Liver (tissue), 8 donors: ENCODE measurements at regions not wholly inside any gene's neighbourhood (a gene's known extent, or its start where the extent isn't known, plus 50 kb on each side); places are given as distances from the start of the nearest gene placed in this dataset.

ENCODE experiments used
- DNase-seq: peaks from one replicate; pipeline ENCODE4 v3.0.0-alpha.2; 2017; ENCODE audit warnings: low spot score
- H3K27ac ChIP-seq, 2 donors: one replicate each; pipeline ENCODE4 v1.7.0; 2013; ENCODE audit warnings: inconsistent platforms in 2 of 2, low read length in 2 of 2, control low read depth in 1 of 2, low read depth in 1 of 2, mild to moderate bottlenecking in 1 of 2
- H3K27me3 ChIP-seq, 4 donors: one replicate each; pipeline versions ENCODE4 v1.6.1 to v1.7.0; 2013; ENCODE audit warnings: low read length in 3 of 4, inconsistent platforms in 1 of 4, mild to moderate bottlenecking in 1 of 4, moderate library complexity in 1 of 4; ENCODE audit not compliant: control insufficient read depth in 4 of 4, insufficient read depth in 4 of 4
- H3K36me3 ChIP-seq, 4 donors: one replicate each; pipeline versions ENCODE4 v1.6.1 to v1.7.0; 2013; ENCODE audit warnings: low read length in 3 of 4, mild to moderate bottlenecking in 3 of 4, low read depth in 1 of 4, moderate library complexity in 1 of 4; ENCODE audit not compliant: control insufficient read depth in 4 of 4, insufficient read depth in 3 of 4
- H3K4me1 ChIP-seq, 4 donors: one replicate each; pipeline versions ENCODE4 v1.6.1 to v1.7.0; 2013; ENCODE audit warnings: low read length in 3 of 4, mild to moderate bottlenecking in 3 of 4, moderate library complexity in 1 of 4; ENCODE audit not compliant: control insufficient read depth in 4 of 4, insufficient read depth in 4 of 4
- H3K4me3 ChIP-seq, 3 donors: one replicate each; pipeline versions ENCODE4 v1.6.1 to v1.7.0; 2013; ENCODE audit warnings: low read length in 3 of 3, control low read depth in 1 of 3, low read depth in 1 of 3, mild to moderate bottlenecking in 1 of 3
- H3K9ac ChIP-seq, 2 donors: one replicate each; pipeline ENCODE4 v1.7.0; 2013; ENCODE audit warnings: low read length in 2 of 2, mild to moderate bottlenecking in 2 of 2, moderate library complexity in 2 of 2, control low read depth in 1 of 2, low read depth in 1 of 2
- H3K9me3 ChIP-seq, 4 donors: one replicate each; pipeline versions ENCODE4 v1.6.1 to v1.7.0; 2013; ENCODE audit warnings: low read length in 3 of 4; ENCODE audit not compliant: control insufficient read depth in 4 of 4
- ATF3 ChIP-seq: IDR thresholded peaks from 2 replicates; pipeline ENCODE4 v1.6.1; 2016; ENCODE audit warnings: antibody characterized with exemption
- CTCF ChIP-seq: fragments of 150-350 bp; IDR thresholded peaks from 2 replicates; pipeline ENCODE4 v1.5.1; 2017; ENCODE audit warnings: improper control_type of control experiment, low read depth, low read length; ENCODE audit not compliant: missing input control
- EGR1 ChIP-seq, 2 donors: IDR thresholded peaks; 2 replicates each; pipeline ENCODE4 v1.6.1; 2016 to 2018; ENCODE audit warnings: antibody characterized with exemption in 2 of 2, low read depth in 2 of 2
- GABPA ChIP-seq, 2 donors: IDR thresholded peaks in 1 of 2; conservative IDR thresholded peaks in 1 of 2; 2 replicates each; pipeline ENCODE4 v1.6.1; 2016; ENCODE audit warnings: antibody characterized with exemption in 2 of 2, mild to moderate bottlenecking in 1 of 2, moderate library complexity in 1 of 2
- HNF4A ChIP-seq, 2 donors: conservative IDR thresholded peaks; 2 replicates each; pipeline ENCODE4 v1.6.1; 2016; ENCODE audit warnings: antibody characterized with exemption in 2 of 2, mild to moderate bottlenecking in 2 of 2
- JUND ChIP-seq, 2 donors: IDR thresholded peaks; 2 replicates each; pipeline ENCODE4 v1.6.1; 2016; ENCODE audit warnings: antibody characterized with exemption in 2 of 2
- MAX ChIP-seq: IDR thresholded peaks from 2 replicates; pipeline ENCODE4 v1.6.1; 2016; ENCODE audit warnings: antibody characterized with exemption
- NR2F2 ChIP-seq: IDR thresholded peaks from 2 replicates; pipeline ENCODE4 v1.6.1; 2016; ENCODE audit warnings: antibody characterized with exemption
- RAD21 ChIP-seq, 2 donors: IDR thresholded peaks; 2 replicates each; pipeline ENCODE4 v1.6.1; 2016; ENCODE audit warnings: antibody characterized with exemption in 2 of 2, mild to moderate bottlenecking in 2 of 2
- REST ChIP-seq: IDR thresholded peaks from 2 replicates; pipeline ENCODE4 v1.6.1; 2016; ENCODE audit warnings: antibody characterized with exemption, mild to moderate bottlenecking
- SP1 ChIP-seq: IDR thresholded peaks from 2 replicates; pipeline ENCODE4 v1.6.1; 2018; ENCODE audit warnings: antibody characterized with exemption, mild to moderate bottlenecking
- ZBTB33 ChIP-seq: IDR thresholded peaks from 2 replicates; pipeline ENCODE4 v1.6.1; 2016; ENCODE audit warnings: antibody characterized with exemption
- WGBS: extraction: QIAGEN DNeasy Blood & Tissue Kit; methylation state at CpG from one replicate; pipeline ENCODE4 v1.1.7; 2013; 5-methylcytosine and 5-hydroxymethylcytosine counted together
- donor health status: healthy.
- donor health status: healthy.
- donor health status: healthy.
- donor health status: healthy.
- donor health status: healthy.

GRCh38 chr5:45774528-45774927, 78.3 kb upstream of the HCN1 start:
- Histone ChIP-seq H3K9ac (no peak overlapping the region), H3K27me3 (no peaks in the 10 kb centered on the region), H3K36me3 (no peaks in the 10 kb centered on the region), H3K9me3 (no peaks in the 10 kb centered on the region), H3K27ac (no peak overlapping the region), H3K4me3 (no peak overlapping the region), H3K4me1 (no peaks in the 10 kb centered on the region)
- TF ChIP-seq HNF4A (conservative IDR thresholded peaks at IDR 0.05) (no peak), CTCF (peak; percentile 21), RAD21 (IDR thresholded peaks at IDR 0.05) (peak; percentile 27 to 29), MAX (no peak), SP1 (no peak)
- WGBS = 33% methylated on average over 1 of the region's 1 CpG
- DNase-seq = no peak

- 70% methylated on average over 3 of the region's 3 CpGs for WGBS
- TF ChIP-seq EGR1 (IDR thresholded peaks at IDR 0.05; ENCODE audit: low read depth in 2 of 2) (no peak), REST (no peak), ATF3 (no peak), JUND (IDR thresholded peaks at IDR 0.05) (no peak), NR2F2 (no peak), GABPA (IDR thresholded peaks at IDR 0.05 in 1 of 2, conservative IDR thresholded peaks at IDR 0.05 in 1 of 2) (no peak), SP1 (no peak), ZBTB33 (no peak)
- Histone ChIP-seq H3K4me1 (no peaks in the 10 kb centered on the region), H3K27ac (no peak overlapping the region), H3K4me3 (no peak overlapping the region), H3K9ac (no peak overlapping the region), H3K27me3 (no peaks in the 10 kb centered on the region), H3K36me3 (no peaks in the 10 kb centered on the region), H3K9me3 (no peaks in the 10 kb centered on the region)
- no peak for DNase-seq
These were observed 76.2 kb upstream of the HCN1 start for GRCh38 chr5:45772402-45772801.
